HepG2 (cell line): ENCODE measurements at regions not wholly inside any gene's neighbourhood (a gene's known extent, or its start where the extent isn't known, plus 50 kb on each side); places are given as distances from the start of the nearest gene placed in this dataset.

Experiments
- ATAC-seq: fragments of 200-7000 bp; cut with Tn5 transposase; 3 replicates; pipeline ENCODE4 v1.9.1; 2020; ENCODE audit warnings: mild to moderate bottlenecking, moderate library complexity
- BruUV-seq: library from RNA; stranded (reverse); fragments of 400-500 nt; replicated peaks from 2 replicates; lab custom pipeline; 2021; lab: Mats Ljungman, UMichigan
- CTCF ChIA-PET: fragments of 300-600 bp; formaldehyde crosslinking; extraction: SDS; loops from one replicate; lab custom pipeline; 2021; ENCODE audit warnings: low total read pairs, inconsistent platforms, low intra/inter-chr PET ratio; lab: Yijun Ruan, JAX
- POLR2A ChIA-PET: fragments of 350-600 bp; sonication (Branson Sonifier 250); formaldehyde crosslinking; loops from one replicate; lab custom pipeline; 2020; ENCODE audit warnings: antibody characterized with exemption, inconsistent platforms; lab: Yijun Ruan, JAX
- DNase-seq: peaks from one replicate; pipeline ENCODE4 v3.0.0-alpha.2; 2015; ENCODE audit warnings: low spot score
- FAIRE-seq: peaks from 3 replicates; lab custom pipeline; 2011; peaks lifted over from hg19 to GRCh38; lab: Jason Lieb, UNC
- H2AFZ ChIP-seq: one replicate; pipeline ENCODE4 v1.6.1; 2011; ENCODE audit warnings: low read length, inconsistent platforms
- H3K27ac ChIP-seq: fragments of 300-600 bp; 3 replicates; pipeline ENCODE4 v1.8.0; 2011; ENCODE audit warnings: mixed run types, mild to moderate bottlenecking, mixed read lengths, low read length, inconsistent platforms; ENCODE audit not compliant: insufficient read depth; ENCODE audit errors: extremely low read length
- H3K27me3 ChIP-seq, 2 experiments: fragments of 200-600 bp in 1 of 2; 2 replicates in 1 of 2; 3 replicates in 1 of 2; pipeline versions ENCODE4 v1.6.0 to v1.8.0; 2011; ENCODE audit warnings: low read length in 2 of 2, mild to moderate bottlenecking in 2 of 2, moderate library complexity in 2 of 2, inconsistent platforms in 1 of 2; ENCODE audit not compliant: insufficient read depth in 2 of 2, control insufficient read depth in 1 of 2
- H3K36me3 ChIP-seq, 2 experiments: fragments of 200-600 bp in 1 of 2; replicated peaks in 1 of 2; 2 replicates in 1 of 2; 3 replicates in 1 of 2; pipeline versions ENCODE4 v1.5.1 to v1.8.0; 2011; ENCODE audit warnings: low read length in 2 of 2, inconsistent platforms in 1 of 2; ENCODE audit not compliant: insufficient read depth in 2 of 2, control insufficient read depth in 1 of 2
- H3K4me1 ChIP-seq: 2 replicates; pipeline ENCODE4 v1.5.1; 2012; ENCODE audit warnings: low read length, inconsistent platforms; ENCODE audit not compliant: insufficient read depth
- H3K4me2 ChIP-seq: 2 replicates; pipeline ENCODE4 v1.6.0; 2011; ENCODE audit warnings: low read depth, low read length, inconsistent platforms
- H3K4me3 ChIP-seq, 3 experiments: fragments of 200-600 bp in 1 of 3; sonication (generic), shearing (Covaris generic) in 1 of 3; replicated peaks in 1 of 3; 2 replicates each; pipeline ENCODE4 v1.5.1; 2011 to 2016; ENCODE audit warnings: low read length in 3 of 3, inconsistent platforms in 2 of 3, low read depth in 2 of 3, mild to moderate bottlenecking in 2 of 3, control low read depth in 1 of 3, mixed read lengths in 1 of 3; ENCODE audit not compliant: insufficient read depth in 1 of 3
- H3K79me2 ChIP-seq: one replicate; pipeline ENCODE4 v1.6.1; 2011; ENCODE audit warnings: low read length, inconsistent platforms; ENCODE audit not compliant: insufficient read depth
- H3K9ac ChIP-seq: 2 replicates; pipeline ENCODE4 v1.6.0; 2011; ENCODE audit warnings: mild to moderate bottlenecking, low read depth, low read length, inconsistent platforms; ENCODE audit not compliant: insufficient read depth
- H3K9me3 ChIP-seq: 2 replicates; pipeline ENCODE4 v1.5.1; 2012; ENCODE audit warnings: mild to moderate bottlenecking, low read length
- H4K20me1 ChIP-seq: 2 replicates; pipeline ENCODE4 v1.6.0; 2011; ENCODE audit warnings: inconsistent platforms, mild to moderate bottlenecking, low read length, moderate library complexity; ENCODE audit not compliant: insufficient read depth
- ADNP ChIP-seq: sonication (generic); formaldehyde crosslinking; IDR thresholded peaks from 2 replicates; pipeline ENCODE4 v1.4.0; 2020; ENCODE audit warnings: missing genetic modification reagents
- BCL3 ChIP-seq: sonication (generic); formaldehyde crosslinking; IDR thresholded peaks from 2 replicates; pipeline ENCODE4 v1.5.1; 2020; ENCODE audit warnings: mild to moderate bottlenecking, missing genetic modification reagents, moderate library complexity
- EEA1 ChIP-seq: sonication (generic); formaldehyde crosslinking; IDR thresholded peaks from 2 replicates; pipeline ENCODE4 v1.5.1; 2020; ENCODE audit warnings: mild to moderate bottlenecking, missing genetic modification reagents, borderline replicate concordance
- JUN ChIP-seq: sonication (generic); formaldehyde crosslinking; IDR thresholded peaks from 2 replicates; pipeline ENCODE4 v1.4.0; 2020; ENCODE audit warnings: mild to moderate bottlenecking, missing genetic modification reagents
- KAT2B ChIP-seq: fragments of 150-350 bp; IDR thresholded peaks from 2 replicates; pipeline ENCODE4 v1.6.1; 2014; ENCODE audit warnings: low read depth, low read length, borderline replicate concordance
- NAIF1 ChIP-seq: sonication (generic); formaldehyde crosslinking; IDR thresholded peaks from 2 replicates; pipeline ENCODE4 v1.5.0; 2020; ENCODE audit warnings: mild to moderate bottlenecking, missing genetic modification reagents, borderline replicate concordance
- NFIC ChIP-seq: IDR thresholded peaks from 2 replicates; pipeline ENCODE4 v1.6.1; 2012; ENCODE audit warnings: mild to moderate bottlenecking, low read length, inconsistent platforms
- ONECUT2 ChIP-seq: sonication (generic); formaldehyde crosslinking; IDR thresholded peaks from 2 replicates; pipeline ENCODE4 v1.4.0; 2020; ENCODE audit warnings: missing genetic modification reagents
- PATZ1 ChIP-seq: sonication (generic); formaldehyde crosslinking; IDR thresholded peaks from 2 replicates; pipeline ENCODE4 v1.4.0; 2020; ENCODE audit warnings: missing genetic modification reagents
- RAD51 ChIP-seq: fragments of 450-650 bp; IDR thresholded peaks from 2 replicates; pipeline ENCODE4 v1.6.1; 2016; ENCODE audit warnings: borderline replicate concordance
- TRIM22 ChIP-seq: fragments of 450-650 bp; IDR thresholded peaks from 2 replicates; pipeline ENCODE4 v1.6.1; 2017
- USF2 ChIP-seq, 2 experiments: sonication (generic) in 1 of 2; formaldehyde crosslinking in 1 of 2; IDR thresholded peaks; 2 replicates each; pipeline versions ENCODE4 v1.5.1 to v1.6.1; 2011 to 2020; ENCODE audit warnings: borderline replicate concordance in 1 of 2, low read depth in 1 of 2, low read length in 1 of 2, mild to moderate bottlenecking in 1 of 2, missing genetic modification reagents in 1 of 2, moderate library complexity in 1 of 2
- WGBS: methylation state at CpG from one replicate; pipeline ENCODE4 v1.1.6; 2017; ENCODE audit warnings: low lambda C conversion rate; 5-methylcytosine and 5-hydroxymethylcytosine counted together
- in situ Hi-C: cut with HindIII; loops from 2 replicates; pipeline ENCODE4 v1.10.0; 2017; ENCODE audit warnings: low pct_unique_long_range_greater_than_20kb; ENCODE audit not compliant: extremely low pct_ligation_motif_present
- intact Hi-C: fragments of 100-400 bp; cut with micrococcal nuclease; formaldehyde crosslinking; loops from one replicate; pipeline ENCODE4 v1.10.0; 2022; ENCODE audit not compliant: unreplicated experiment

GRCh38 chr2:239650674-239651073 lies 249.9 kb upstream of the HDAC4 start:
- no peak overlapping the region for H3K27ac ChIP-seq
- H3K4me3 ChIP-seq, result no peak overlapping the region
- H3K79me2 ChIP-seq, result no peaks in the 10 kb centered on the region
- H3K9me3 ChIP-seq, result no peaks in the 10 kb centered on the region
- H3K4me1 ChIP-seq, result no peaks in the 10 kb centered on the region
- H4K20me1 ChIP-seq, result no peaks in the 10 kb centered on the region
- in situ Hi-C loops (no loop called here), intact Hi-C loops (no loop called here)
- DNase-seq (no peak), ATAC-seq (no peak), FAIRE-seq (no peak)
- H2AFZ ChIP-seq, result no peak overlapping the region
- peak; percentile 91 for TF ChIP-seq KAT2B
- TF ChIP-seq JUN (CRISPR knock-in tag), result no peak
- 0 out of 2 replicates have a peak, but pooled peaks have one; percentile 14 for TF ChIP-seq ONECUT2 (CRISPR knock-in tag)
- H3K36me3 ChIP-seq, result no peaks in the 10 kb centered on the region
- 1% methylated on average over 3 of the region's 3 CpGs for WGBS
- BruUV-seq, result no TSS peak
- H3K9ac ChIP-seq, result no peak overlapping the region
- ChIA-PET POLR2A (no interaction called here), CTCF (no interaction called here)
- peaks cover 0 to 20% of the 10 kb centered on the region in 2 experiments; a peak in 3 of 5 replicates for H3K27me3 ChIP-seq
- H3K4me2 ChIP-seq, result no peak overlapping the region

GRCh38 chr2:239649309-239649708 lies 248.5 kb upstream of the HDAC4 start:
- 32% methylated on average over 3 of the region's 3 CpGs for WGBS
- in situ Hi-C loops, result no loop called here
- ChIA-PET POLR2A (no interaction called here), CTCF (no interaction called here)
- H3K4me1 ChIP-seq, result no peaks in the 10 kb centered on the region
- peaks cover 0 to 20% of the 10 kb centered on the region in 2 experiments; a peak in 3 of 5 replicates for H3K27me3 ChIP-seq
- no peaks in the 10 kb centered on the region for H3K36me3 ChIP-seq
- ATAC-seq (no peak), DNase-seq (no peak), FAIRE-seq (no peak)
- no peak overlapping the region for H3K9ac ChIP-seq
- no peak overlapping the region for H3K4me2 ChIP-seq
- no peaks in the 10 kb centered on the region for H4K20me1 ChIP-seq
- no peak overlapping the region for H2AFZ ChIP-seq
- no peaks in the 10 kb centered on the region for H3K9me3 ChIP-seq
- intact Hi-C loops, result no loop called here
- no peak overlapping the region for H3K27ac ChIP-seq
- no peak overlapping the region for H3K4me3 ChIP-seq
- no peaks in the 10 kb centered on the region for H3K79me2 ChIP-seq
- no TSS peak for BruUV-seq
- TF ChIP-seq RAD51 (peak; percentile 88), BCL3 (no peak), NFIC (no peak), EEA1 (CRISPR knock-in tag) (no peak), USF2 (IDR thresholded peaks at IDR 0.05; ENCODE audit: low read depth, low read length) (peak; percentile 51; the same call in 1 of the 2 replicates), USF2 (CRISPR knock-in tag; IDR thresholded peaks at IDR 0.05; ENCODE audit: borderline replicate concordance) (no peak), ADNP (CRISPR knock-in tag) (no peak), TRIM22 (no peak), PATZ1 (no peak), NAIF1 (CRISPR knock-in tag) (no peak)
